Liver (tissue), 8 donors: ENCODE measurements at regions not wholly inside any gene's neighbourhood (a gene's known extent, or its start where the extent isn't known, plus 50 kb on each side); places are given as distances from the start of the nearest gene placed in this dataset.

ENCODE experiments used
- DNase-seq: peaks from one replicate; pipeline ENCODE4 v3.0.0-alpha.2; 2017; ENCODE audit warnings: low spot score
- H3K27ac ChIP-seq, 2 donors: one replicate each; pipeline ENCODE4 v1.7.0; 2013; ENCODE audit warnings: inconsistent platforms in 2 of 2, low read length in 2 of 2, control low read depth in 1 of 2, low read depth in 1 of 2, mild to moderate bottlenecking in 1 of 2
- H3K27me3 ChIP-seq, 4 donors: one replicate each; pipeline versions ENCODE4 v1.6.1 to v1.7.0; 2013; ENCODE audit warnings: low read length in 3 of 4, inconsistent platforms in 1 of 4, mild to moderate bottlenecking in 1 of 4, moderate library complexity in 1 of 4; ENCODE audit not compliant: control insufficient read depth in 4 of 4, insufficient read depth in 4 of 4
- H3K36me3 ChIP-seq, 4 donors: one replicate each; pipeline versions ENCODE4 v1.6.1 to v1.7.0; 2013; ENCODE audit warnings: low read length in 3 of 4, mild to moderate bottlenecking in 3 of 4, low read depth in 1 of 4, moderate library complexity in 1 of 4; ENCODE audit not compliant: control insufficient read depth in 4 of 4, insufficient read depth in 3 of 4
- H3K4me1 ChIP-seq, 4 donors: one replicate each; pipeline versions ENCODE4 v1.6.1 to v1.7.0; 2013; ENCODE audit warnings: low read length in 3 of 4, mild to moderate bottlenecking in 3 of 4, moderate library complexity in 1 of 4; ENCODE audit not compliant: control insufficient read depth in 4 of 4, insufficient read depth in 4 of 4
- H3K4me3 ChIP-seq, 3 donors: one replicate each; pipeline versions ENCODE4 v1.6.1 to v1.7.0; 2013; ENCODE audit warnings: low read length in 3 of 3, control low read depth in 1 of 3, low read depth in 1 of 3, mild to moderate bottlenecking in 1 of 3
- H3K9ac ChIP-seq, 2 donors: one replicate each; pipeline ENCODE4 v1.7.0; 2013; ENCODE audit warnings: low read length in 2 of 2, mild to moderate bottlenecking in 2 of 2, moderate library complexity in 2 of 2, control low read depth in 1 of 2, low read depth in 1 of 2
- H3K9me3 ChIP-seq, 4 donors: one replicate each; pipeline versions ENCODE4 v1.6.1 to v1.7.0; 2013; ENCODE audit warnings: low read length in 3 of 4; ENCODE audit not compliant: control insufficient read depth in 4 of 4
- CTCF ChIP-seq: fragments of 150-350 bp; IDR thresholded peaks from 2 replicates; pipeline ENCODE4 v1.5.1; 2017; ENCODE audit warnings: improper control_type of control experiment, low read depth, low read length; ENCODE audit not compliant: missing input control
- FOXA2 ChIP-seq: IDR thresholded peaks from 2 replicates; pipeline ENCODE4 v1.6.1; 2016; ENCODE audit warnings: antibody characterized with exemption
- GABPA ChIP-seq, 2 donors: IDR thresholded peaks in 1 of 2; conservative IDR thresholded peaks in 1 of 2; 2 replicates each; pipeline ENCODE4 v1.6.1; 2016; ENCODE audit warnings: antibody characterized with exemption in 2 of 2, mild to moderate bottlenecking in 1 of 2, moderate library complexity in 1 of 2
- HNF4G ChIP-seq: IDR thresholded peaks from 2 replicates; pipeline ENCODE4 v1.6.1; 2016; ENCODE audit warnings: antibody characterized with exemption
- MAX ChIP-seq: IDR thresholded peaks from 2 replicates; pipeline ENCODE4 v1.6.1; 2016; ENCODE audit warnings: antibody characterized with exemption
- REST ChIP-seq: IDR thresholded peaks from 2 replicates; pipeline ENCODE4 v1.6.1; 2016; ENCODE audit warnings: antibody characterized with exemption, mild to moderate bottlenecking
- RXRA ChIP-seq, 2 donors: IDR thresholded peaks; 2 replicates each; pipeline ENCODE4 v1.6.1; 2017 to 2018; ENCODE audit warnings: antibody characterized with exemption in 2 of 2, mild to moderate bottlenecking in 1 of 2
- ZBTB33 ChIP-seq: IDR thresholded peaks from 2 replicates; pipeline ENCODE4 v1.6.1; 2016; ENCODE audit warnings: antibody characterized with exemption
- WGBS: extraction: QIAGEN DNeasy Blood & Tissue Kit; methylation state at CpG from one replicate; pipeline ENCODE4 v1.1.7; 2013; 5-methylcytosine and 5-hydroxymethylcytosine counted together
- donor health status: healthy.
- donor health status: healthy.
- donor health status: healthy.
- donor health status: healthy.
- donor health status: healthy.

GRCh38 chr15:36356466-36356865, 223.0 kb upstream of the CDIN1 start:
- 51% methylated on average over 4 of the region's 4 CpGs for WGBS

GRCh38 chr15:36356978-36357601, 222.3 kb upstream of the CDIN1 start:
- H3K9ac ChIP-seq: no peak overlapping the region
- TF ChIP-seq HNF4G: no peak
- no peak for TF ChIP-seq FOXA2
- no peak for TF ChIP-seq GABPA (IDR thresholded peaks at IDR 0.05 in 1 of 2, conservative IDR thresholded peaks at IDR 0.05 in 1 of 2)
- no peak for TF ChIP-seq MAX
- TF ChIP-seq RXRA (IDR thresholded peaks at IDR 0.05): no peak
- no peak for TF ChIP-seq ZBTB33
- TF ChIP-seq REST: no peak
- no peak for TF ChIP-seq CTCF
- H3K9me3 ChIP-seq: no peaks in the 10 kb centered on the region
- no peaks in the 10 kb centered on the region for H3K27me3 ChIP-seq
- H3K36me3 ChIP-seq: no peaks in the 10 kb centered on the region
- H3K4me3 ChIP-seq: no peak overlapping the region
- DNase-seq: no peak
- WGBS: 57% methylated on average over 8 of the region's 8 CpGs
- H3K27ac ChIP-seq: no peak overlapping the region
- H3K4me1 ChIP-seq: peaks cover 0 to 1% (median 0%) of the 10 kb centered on the region in 4 donors

More at GRCh38 chr15:36356466-36356865, 223.0 kb upstream of the CDIN1 start:
- H3K27me3 ChIP-seq: no peaks in the 10 kb centered on the region
- H3K9ac ChIP-seq: no peak overlapping the region
- TF ChIP-seq MAX: no peak
- peaks cover 0 to 1% (median 0%) of the 10 kb centered on the region in 4 donors for H3K4me1 ChIP-seq
- no peak overlapping the region for H3K4me3 ChIP-seq
- no peak for DNase-seq
- no peaks in the 10 kb centered on the region for H3K36me3 ChIP-seq
- H3K27ac ChIP-seq: no peak overlapping the region
- H3K9me3 ChIP-seq: no peaks in the 10 kb centered on the region
